Stomach smooth muscle (tissue), 2 donors: ENCODE measurements at regions not wholly inside any gene's neighbourhood (a gene's known extent, or its start where the extent isn't known, plus 50 kb on each side); places are given as distances from the start of the nearest gene placed in this dataset.

Experiments
- H3K27ac ChIP-seq: one replicate; pipeline ENCODE4 v1.7.0; 2013; ENCODE audit warnings: mild to moderate bottlenecking, low read length, inconsistent platforms
- H3K27me3 ChIP-seq, 2 donors: one replicate each; pipeline ENCODE4 v1.7.0; 2013; ENCODE audit warnings: low read length in 2 of 2; ENCODE audit not compliant: insufficient read depth in 2 of 2, control insufficient read depth in 1 of 2
- H3K36me3 ChIP-seq, 2 donors: one replicate each; pipeline ENCODE4 v1.7.0; 2013; ENCODE audit warnings: low read length in 2 of 2; ENCODE audit not compliant: control insufficient read depth in 2 of 2, insufficient read depth in 2 of 2
- H3K4me1 ChIP-seq: one replicate; pipeline ENCODE4 v1.7.0; 2013; ENCODE audit warnings: low read length; ENCODE audit not compliant: control insufficient read depth, insufficient read depth
- H3K4me3 ChIP-seq, 2 donors: one replicate each; pipeline ENCODE4 v1.7.0; 2013; ENCODE audit warnings: low read length in 2 of 2
- H3K9ac ChIP-seq, 2 donors: one replicate each; pipeline ENCODE4 v1.7.0; 2013; ENCODE audit warnings: low read length in 2 of 2, mild to moderate bottlenecking in 1 of 2
- H3K9me3 ChIP-seq, 2 donors: one replicate each; pipeline ENCODE4 v1.7.0; 2013; ENCODE audit warnings: low read length in 2 of 2; ENCODE audit not compliant: control insufficient read depth in 2 of 2
- donor health status: healthy.
- donor health status: Pancreatic carcinoma.

- peaks cover 0 to 6% of the 10 kb centered on the region in 2 donors for H3K9me3 ChIP-seq
- no peak overlapping the region for H3K9ac ChIP-seq
- no peak overlapping the region for H3K4me3 ChIP-seq
- no peak overlapping the region for H3K27ac ChIP-seq
- H3K27me3 ChIP-seq, result peaks cover 0 to 5% of the 10 kb centered on the region in 2 donors
- no peaks in the 10 kb centered on the region for H3K36me3 ChIP-seq
- H3K4me1 ChIP-seq, result no peaks in the 10 kb centered on the region
Observed at GRCh38 chr14:98741523-98741922, 530.5 kb downstream of the BCL11B start.

GRCh38 chr14:98742001-98742400, 530.0 kb downstream of the BCL11B start:
- Histone ChIP-seq H3K4me1 (no peaks in the 10 kb centered on the region), H3K9ac (no peak overlapping the region), H3K27me3 (peaks cover 0 to 7% of the 10 kb centered on the region in 2 donors), H3K4me3 (no peak overlapping the region), H3K9me3 (peaks cover 0 to 6% of the 10 kb centered on the region in 2 donors), H3K27ac (no peak overlapping the region), H3K36me3 (no peaks in the 10 kb centered on the region)

GRCh38 chr14:98743536-98743935, 528.5 kb downstream of the BCL11B start:
- Histone ChIP-seq H3K27me3 (peaks cover 0 to 7% of the 10 kb centered on the region in 2 donors), H3K4me3 (no peak overlapping the region), H3K36me3 (no peaks in the 10 kb centered on the region), H3K9me3 (peaks cover 0 to under 1% of the 10 kb centered on the region in 2 donors), H3K4me1 (no peaks in the 10 kb centered on the region), H3K9ac (no peak overlapping the region), H3K27ac (no peak overlapping the region)

GRCh38 chr14:98748966-98749365, 523.0 kb downstream of the BCL11B start:
- H3K36me3 ChIP-seq, result no peaks in the 10 kb centered on the region
- no peak overlapping the region for H3K9ac ChIP-seq
- no peak overlapping the region for H3K4me3 ChIP-seq
- H3K27ac ChIP-seq, result no peak overlapping the region
- H3K27me3 ChIP-seq, result peaks cover 0 to 7% of the 10 kb centered on the region in 2 donors
- no peaks in the 10 kb centered on the region for H3K9me3 ChIP-seq
- H3K4me1 ChIP-seq, result no peaks in the 10 kb centered on the region

DNA sequence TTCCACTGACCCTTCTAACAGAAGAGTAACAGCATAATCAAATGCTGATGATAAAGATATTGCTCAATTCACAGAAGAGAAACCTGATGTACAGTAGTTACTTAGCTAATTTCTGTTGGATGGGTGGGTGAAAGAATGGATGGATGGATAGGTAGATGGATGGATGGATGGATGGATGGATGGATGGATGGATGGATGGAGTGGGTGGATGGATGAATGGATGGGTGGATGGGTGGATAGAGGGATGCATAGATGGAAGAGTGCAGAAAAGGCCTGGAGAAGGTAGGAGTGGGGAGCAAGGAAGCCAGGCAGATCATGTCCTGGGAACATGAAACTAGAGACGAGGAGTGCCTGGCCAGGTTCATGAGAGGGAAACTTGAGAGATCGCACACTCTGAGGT, 520.9 kb downstream of the BCL11B start:
- Histone ChIP-seq H3K27me3 (peaks cover 0 to 5% of the 10 kb centered on the region in 2 donors), H3K9me3 (no peaks in the 10 kb centered on the region), H3K36me3 (no peaks in the 10 kb centered on the region), H3K4me3 (no peak overlapping the region), H3K9ac (no peak overlapping the region), H3K4me1 (no peaks in the 10 kb centered on the region), H3K27ac (no peak overlapping the region)

- H3K36me3 ChIP-seq, result no peaks in the 10 kb centered on the region
- H3K4me3 ChIP-seq, result no peak overlapping the region
- no peaks in the 10 kb centered on the region for H3K27me3 ChIP-seq
- no peaks in the 10 kb centered on the region for H3K4me1 ChIP-seq
- H3K27ac ChIP-seq, result no peak overlapping the region
- no peak overlapping the region for H3K9ac ChIP-seq
- H3K9me3 ChIP-seq, result peaks cover 3% of the 10 kb centered on the region in 2 donors
Observed at GRCh38 chr14:98752660-98753059, 519.3 kb downstream of the BCL11B start.

DNA sequence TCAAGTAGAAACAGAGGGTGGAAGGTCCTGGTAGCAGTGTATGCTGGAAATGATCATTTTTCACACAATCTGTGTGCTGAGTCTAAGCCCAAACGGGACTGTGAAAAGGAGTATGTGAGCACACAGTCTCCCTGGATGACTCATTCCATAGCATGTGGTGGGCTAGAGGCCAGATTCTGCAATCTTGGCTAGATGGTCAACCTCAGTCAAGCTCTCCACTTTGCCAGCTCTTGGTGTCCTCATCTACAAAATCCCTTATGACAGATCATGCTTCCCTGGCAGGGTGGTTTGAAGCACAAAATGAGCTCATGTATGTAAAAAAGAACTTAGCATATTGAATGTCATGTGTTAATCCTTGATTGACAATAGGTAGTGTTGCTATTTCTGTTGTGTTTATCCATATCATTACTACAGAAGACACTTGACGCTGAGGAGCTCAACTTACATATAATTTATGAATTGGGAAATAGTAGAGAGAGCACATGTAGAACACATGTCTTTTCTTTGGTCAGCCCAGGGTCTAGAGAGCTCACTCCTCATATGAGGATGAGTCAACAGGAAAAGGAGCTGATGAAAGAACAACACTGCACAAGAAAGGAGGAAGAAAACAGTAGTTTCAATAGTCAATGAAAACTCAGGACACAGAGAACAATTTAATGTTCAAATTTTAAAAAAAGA, 517.5 kb downstream of the BCL11B start:
- H3K9ac ChIP-seq, result no peak overlapping the region

GRCh38 chr14:98756749-98757148, 515.2 kb downstream of the BCL11B start:
- Histone ChIP-seq H3K36me3 (no peaks in the 10 kb centered on the region), H3K4me3 (no peak overlapping the region), H3K4me1 (no peaks in the 10 kb centered on the region), H3K9me3 (peaks cover 5 to 7% of the 10 kb centered on the region in 2 donors), H3K9ac (no peak overlapping the region), H3K27me3 (no peaks in the 10 kb centered on the region), H3K27ac (no peak overlapping the region)

More for the DNA sequence above, 517.5 kb downstream of the BCL11B start:
- H3K4me1 ChIP-seq, result no peaks in the 10 kb centered on the region
- H3K9me3 ChIP-seq, result peaks cover 3% of the 10 kb centered on the region in 2 donors
- no peaks in the 10 kb centered on the region for H3K27me3 ChIP-seq
- no peaks in the 10 kb centered on the region for H3K36me3 ChIP-seq
- H3K27ac ChIP-seq, result no peak overlapping the region
- H3K4me3 ChIP-seq, result no peak overlapping the region

- Histone ChIP-seq H3K36me3 (no peaks in the 10 kb centered on the region), H3K9me3 (peaks cover 5 to 10% of the 10 kb centered on the region in 2 donors), H3K4me1 (no peaks in the 10 kb centered on the region), H3K9ac (no peak overlapping the region), H3K27ac (no peak overlapping the region), H3K4me3 (no peak overlapping the region), H3K27me3 (no peaks in the 10 kb centered on the region)
Observed at GRCh38 chr14:98758440-98758839, 513.6 kb downstream of the BCL11B start.

GRCh38 chr14:98761993-98762392, 510.0 kb downstream of the BCL11B start:
- H3K9me3 ChIP-seq, result peaks cover 5 to 8% of the 10 kb centered on the region in 2 donors
- H3K4me1 ChIP-seq, result no peaks in the 10 kb centered on the region

GRCh38 chr14:98766818-98767217, 505.2 kb downstream of the BCL11B start:
- Histone ChIP-seq H3K9me3 (peaks cover 0 to 3% of the 10 kb centered on the region in 2 donors), H3K4me3 (no peak overlapping the region), H3K27me3 (no peaks in the 10 kb centered on the region)

More at GRCh38 chr14:98761993-98762392, 510.0 kb downstream of the BCL11B start:
- Histone ChIP-seq H3K4me3 (no peak overlapping the region), H3K27me3 (no peaks in the 10 kb centered on the region), H3K9ac (no peak overlapping the region), H3K36me3 (no peaks in the 10 kb centered on the region), H3K27ac (no peak overlapping the region)

More at GRCh38 chr14:98766818-98767217, 505.2 kb downstream of the BCL11B start:
- no peak overlapping the region for H3K9ac ChIP-seq
- no peak overlapping the region for H3K27ac ChIP-seq
- no peaks in the 10 kb centered on the region for H3K36me3 ChIP-seq
- no peaks in the 10 kb centered on the region for H3K4me1 ChIP-seq
